Mucosa of gallbladder (tissue), 1 donor: ENCODE measurements at regions not wholly inside any gene's neighbourhood (a gene's known extent, or its start where the extent isn't known, plus 50 kb on each side); places are given as distances from the start of the nearest gene placed in this dataset.
A peak's percentile ranks its signal among the peaks of the same experiment; 100 is the strongest.

Experiments used
- DNase-seq: peaks from one replicate; pipeline ENCODE4 v3.0.0-alpha.2; 2020; ENCODE audit warnings: low spot score
- donor health status: DM: no; HTN: no; CAD: no.

DNA sequence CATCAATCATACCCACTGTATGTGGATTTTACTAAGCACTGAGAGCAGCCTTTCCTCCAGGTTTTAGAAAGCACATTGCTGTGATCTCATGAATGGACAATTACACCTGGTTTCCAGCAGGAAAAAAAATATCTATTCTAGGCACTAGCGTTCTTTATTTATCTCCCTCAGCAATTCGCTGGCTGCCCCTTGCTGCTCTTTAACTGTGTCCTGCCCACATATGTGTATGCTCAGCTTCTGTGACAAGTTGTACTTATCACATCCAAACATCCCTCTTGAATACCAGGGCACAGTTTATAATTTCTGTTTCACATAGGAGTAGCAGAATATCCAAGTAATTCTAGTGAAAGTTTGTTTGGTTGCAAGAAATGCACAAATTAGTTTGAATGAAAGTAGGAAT lies 146.8 kb downstream of the USP46 start:
- DNase-seq = no peak

DNA sequence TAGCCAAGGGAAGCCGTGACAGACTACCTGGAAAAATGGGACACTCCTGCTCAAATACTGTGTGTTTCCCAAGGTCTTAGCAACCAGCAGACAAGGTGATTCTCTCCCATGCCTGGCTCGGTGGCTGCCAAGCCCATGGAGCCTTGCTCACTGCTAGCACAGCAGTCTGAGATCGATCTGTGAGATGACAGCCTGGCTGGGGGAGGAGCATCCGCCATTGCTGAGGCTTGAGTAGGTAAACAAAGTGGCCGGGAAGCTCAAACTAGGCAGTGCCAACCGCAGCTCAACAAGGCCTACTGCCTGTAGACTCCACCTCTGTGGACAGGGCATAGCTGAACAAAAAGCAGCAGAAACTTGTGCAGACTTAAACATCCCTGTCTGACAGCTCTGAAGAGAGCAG lies 137.0 kb downstream of the USP46 start:
- DNase-seq = peak; percentile 14

DNA sequence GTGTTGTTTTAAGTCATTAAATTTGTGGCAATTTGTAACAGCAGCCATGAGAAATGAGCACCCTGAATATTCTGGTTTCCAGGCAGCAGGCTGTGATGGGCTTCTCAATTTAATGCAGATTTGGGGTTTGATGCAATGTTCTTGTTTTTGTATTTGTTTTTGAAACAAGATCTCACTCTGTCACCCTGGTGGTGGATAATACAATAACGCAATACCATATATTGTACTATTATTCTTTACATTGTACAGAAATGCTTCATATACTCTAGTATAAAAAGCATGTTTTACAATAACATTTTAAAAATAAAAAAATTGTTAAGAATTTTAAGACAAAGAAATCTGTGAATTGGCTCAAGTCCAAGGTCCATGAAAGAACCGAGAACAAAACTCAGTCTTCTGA lies 129.1 kb downstream of the USP46 start:
- DNase-seq = no peak

DNA sequence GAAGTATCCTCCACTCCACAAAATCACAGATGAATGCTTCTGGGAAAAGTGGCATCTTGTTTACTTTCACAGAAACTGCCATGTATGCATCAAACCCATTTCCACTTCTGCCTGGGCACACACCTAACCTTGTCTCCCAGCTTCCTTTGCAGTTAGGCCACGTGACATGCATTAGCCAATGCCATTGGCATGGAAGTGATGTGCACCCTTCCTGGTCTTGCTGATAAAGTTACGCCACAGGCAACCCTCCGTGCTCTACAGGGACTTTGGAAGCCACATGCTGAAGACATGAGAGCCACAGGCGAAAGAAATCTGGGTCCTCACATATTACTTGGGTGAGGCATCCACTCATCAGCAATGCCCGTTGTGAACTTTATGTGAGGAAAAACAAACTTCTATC lies 123.3 kb downstream of the USP46 start:
- no peak for DNase-seq
